Left cardiac atrium (tissue), 4 donors: ENCODE measurements at regions not wholly inside any gene's neighbourhood (a gene's known extent, or its start where the extent isn't known, plus 50 kb on each side); places are given as distances from the start of the nearest gene placed in this dataset.
A peak's percentile ranks its signal among the peaks of the same experiment; 100 is the strongest.
"Not testable (repeated sequence)": the region's sequence is repeated elsewhere in the genome, so short reads cannot be mapped to it uniquely, and the experiment has no call there.

ENCODE experiments used
- ATAC-seq, 2 donors: fragments of 200-7000 bp; cut with Tn5 transposase; one replicate each; pipeline ENCODE4 v1.9.1; 2020; ENCODE audit warnings: mild to moderate bottlenecking in 2 of 2, moderate library complexity in 2 of 2
- DNase-seq: peaks from one replicate; pipeline ENCODE4 v3.0.0-alpha.2; 2020
- intact Hi-C, 2 donors: fragments of 100-400 bp; cut with DNase I; formaldehyde crosslinking; loops; one replicate each; pipeline versions ENCODE4 v1.14.1 to v1.15.1; 2022 to 2023
- donor health status: DM: no; HTN: yes; CAD: no.
- donor health status: DM: no; HTN: yes; CAD: no; lungs with severe emphysema.
- donor health status: DM: yes; HTN: yes; CAD: no.
- donor health status: Dilated cardiomyopathy.

GRCh38 chr4:28254003-28254402, 1393.4 kb downstream of the STIM2 start:
- DNase-seq (no peak), ATAC-seq (no peak)
- intact Hi-C loops, result no loop called here

DNA sequence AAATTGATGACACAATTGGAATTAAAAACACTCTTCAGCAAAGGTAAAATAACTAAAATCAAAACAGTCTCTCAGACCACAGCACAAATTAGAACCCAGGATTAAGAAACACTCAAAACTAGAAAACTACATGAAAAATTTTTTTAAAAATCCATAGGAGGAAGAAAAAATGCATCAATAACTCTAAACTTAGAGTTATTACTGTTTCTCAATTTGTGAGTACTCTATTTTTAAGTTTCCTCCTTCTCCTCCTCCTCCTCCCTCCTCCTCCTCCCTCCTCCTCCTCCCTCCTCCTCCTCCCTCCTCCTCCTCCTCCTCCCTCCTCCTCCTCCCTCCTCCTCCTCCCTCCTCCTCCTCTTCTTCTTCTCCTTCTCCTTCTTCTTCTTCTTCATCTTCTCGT, 1395.7 kb downstream of the STIM2 start:
- ATAC-seq, result no peak
- intact Hi-C loops, result no loop called here

DNA sequence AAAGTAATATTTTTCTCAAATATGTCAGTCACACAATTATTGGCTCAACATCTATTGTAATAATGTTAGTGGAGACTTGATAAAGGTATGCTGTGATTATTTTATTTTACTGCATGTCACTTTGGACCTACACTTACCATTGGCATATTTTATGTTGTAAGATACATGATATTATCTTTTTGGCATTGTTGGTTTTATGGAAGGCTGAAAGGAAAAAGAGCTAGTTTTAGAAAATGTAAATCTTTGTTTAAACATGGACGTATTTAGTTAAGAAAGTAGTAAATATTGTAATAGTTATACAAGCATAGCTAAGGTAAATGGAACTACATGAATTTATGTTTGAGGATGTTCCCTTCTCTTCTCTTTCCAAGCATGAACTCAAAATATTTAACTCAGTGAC, 1399.3 kb downstream of the STIM2 start:
- DNase-seq (no peak), ATAC-seq (no peak)
- intact Hi-C loops, result no loop called here

More for the DNA sequence above, 1395.7 kb downstream of the STIM2 start:
- no peak for DNase-seq

DNA sequence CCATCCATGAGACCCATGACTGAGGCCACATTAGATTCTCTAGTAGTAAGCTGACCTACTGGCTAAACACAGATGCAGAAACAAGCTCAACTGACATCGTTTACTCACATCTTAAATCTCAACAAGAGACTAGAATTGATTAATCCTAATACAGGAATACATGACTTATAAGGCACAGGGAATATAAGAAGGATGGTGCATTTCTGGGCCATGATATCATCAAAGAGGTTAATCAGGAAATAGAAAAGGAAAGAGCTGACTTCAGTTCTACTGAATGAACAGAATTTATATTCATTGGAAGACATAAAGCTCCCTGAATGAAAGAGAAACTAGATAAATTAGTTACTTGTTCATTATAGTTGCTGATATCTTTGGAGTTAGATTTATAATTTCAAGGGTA, 1406.5 kb downstream of the STIM2 start:
- ATAC-seq (no peak), DNase-seq (no peak)
- intact Hi-C loops, result no loop called here

DNA sequence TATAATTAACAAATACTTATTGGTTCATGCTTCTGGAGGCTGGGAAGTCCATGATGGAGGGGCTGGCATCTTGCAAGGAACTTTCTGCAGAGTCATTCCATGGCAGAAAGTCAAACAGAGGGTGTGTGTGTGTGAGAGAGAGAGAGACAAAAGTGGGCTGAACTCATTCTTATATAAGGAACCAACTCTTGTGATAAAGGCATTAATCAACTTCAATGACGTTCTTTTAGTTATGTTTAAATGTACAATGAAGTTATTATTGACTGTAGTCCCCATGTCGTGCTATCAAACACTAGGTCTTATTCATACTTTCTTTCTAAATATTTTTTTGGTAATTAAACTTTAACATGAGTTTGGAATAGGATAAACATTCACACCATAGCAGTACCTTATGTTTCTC, 1408.8 kb downstream of the STIM2 start:
- intact Hi-C loops, result no loop called here
- no peak for DNase-seq
- ATAC-seq, result no peak

GRCh38 chr4:28277931-28278330, 1417.3 kb downstream of the STIM2 start:
- DNase-seq (no peak), ATAC-seq (no peak)
- intact Hi-C loops, result no loop called here

- intact Hi-C loops, result no loop called here
- DNase-seq (no peak), ATAC-seq (no peak)
These were observed 1418.0 kb downstream of the STIM2 start for GRCh38 chr4:28278676-28279075.

- no peak for ATAC-seq
- DNase-seq, result no peak
- intact Hi-C loops, result no loop called here
These were observed 1418.6 kb downstream of the STIM2 start for GRCh38 chr4:28279249-28279648.

DNA sequence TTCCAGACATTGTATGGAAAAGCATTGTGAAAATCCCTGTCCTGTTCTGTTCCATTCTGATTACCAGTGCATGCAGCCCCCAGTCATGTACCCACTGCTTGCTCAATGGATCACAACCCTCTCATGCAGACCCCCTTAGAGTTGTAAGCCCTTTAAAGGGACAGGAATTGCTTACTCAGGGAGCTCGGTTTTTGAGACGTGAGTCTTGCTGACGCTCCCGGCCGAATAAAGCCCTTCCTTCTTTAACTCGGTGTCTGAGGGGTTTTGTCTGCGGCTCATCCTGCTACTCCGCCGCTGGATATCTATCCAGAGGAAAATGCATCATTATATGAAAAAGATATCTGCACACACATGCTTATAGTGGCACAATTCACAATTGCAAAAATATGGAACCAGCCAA, 1425.6 kb downstream of the STIM2 start:
- ATAC-seq, intact Hi-C loops: not testable (repeated sequence)

GRCh38 chr4:28287831-28288233, 1427.2 kb downstream of the STIM2 start:
- DNase-seq (peak; percentile 27), ATAC-seq (peak; percentile 34 to 98)
- intact Hi-C loops, result no loop called here

More for the DNA sequence above, 1425.6 kb downstream of the STIM2 start:
- DNase-seq, result not testable (repeated sequence)

DNA sequence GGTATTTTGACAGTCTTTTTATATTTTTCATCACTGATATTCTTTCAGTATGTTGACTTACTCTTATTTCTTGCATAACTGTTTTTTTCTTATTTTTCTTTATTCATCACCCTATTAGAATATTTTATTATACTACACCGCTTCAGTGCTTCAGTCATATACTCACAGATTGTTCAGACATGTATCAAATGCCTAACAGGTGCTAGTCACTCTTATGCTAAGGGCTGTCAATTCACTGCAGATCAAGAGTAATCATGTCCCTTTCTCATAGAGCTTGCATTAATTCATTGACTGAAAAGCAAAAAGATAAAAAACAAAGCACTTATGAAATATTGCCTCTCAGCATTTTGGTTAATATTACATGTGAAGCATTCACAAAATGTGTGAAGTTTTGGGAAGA, 1435.6 kb downstream of the STIM2 start:
- intact Hi-C loops, result no loop called here
- ATAC-seq, result no peak
- DNase-seq, result no peak

DNA sequence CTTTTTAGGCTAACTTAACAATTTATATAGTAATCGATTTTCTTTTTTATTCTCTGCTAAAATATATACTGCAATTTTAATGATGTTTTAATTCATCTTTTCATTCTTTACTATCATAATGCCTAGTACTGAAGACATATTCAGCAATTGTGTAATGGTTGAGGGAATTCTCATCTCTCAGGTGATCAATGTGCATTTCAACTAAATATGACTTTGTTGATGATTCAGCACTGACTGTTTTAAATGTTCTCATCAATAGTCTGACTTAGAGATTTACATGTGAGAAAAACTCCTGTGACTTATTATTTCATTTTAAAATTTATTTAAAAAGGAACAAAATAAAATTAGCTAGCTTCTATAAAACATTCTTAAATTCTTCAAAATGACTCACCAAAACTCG, 1450.3 kb downstream of the STIM2 start:
- intact Hi-C loops, result no loop called here

GRCh38 chr4:28312497-28312896, 1451.9 kb downstream of the STIM2 start:
- intact Hi-C loops, ATAC-seq: not testable (repeated sequence)

More for the DNA sequence above, 1450.3 kb downstream of the STIM2 start:
- ATAC-seq, result no peak
- DNase-seq, result no peak

GRCh38 chr4:28313729-28314713, 1453.4 kb downstream of the STIM2 start:
- intact Hi-C loops, result no loop called here
- no peak for DNase-seq
- ATAC-seq, result no peak

More at GRCh38 chr4:28312497-28312896, 1451.9 kb downstream of the STIM2 start:
- DNase-seq, result not testable (repeated sequence)

DNA sequence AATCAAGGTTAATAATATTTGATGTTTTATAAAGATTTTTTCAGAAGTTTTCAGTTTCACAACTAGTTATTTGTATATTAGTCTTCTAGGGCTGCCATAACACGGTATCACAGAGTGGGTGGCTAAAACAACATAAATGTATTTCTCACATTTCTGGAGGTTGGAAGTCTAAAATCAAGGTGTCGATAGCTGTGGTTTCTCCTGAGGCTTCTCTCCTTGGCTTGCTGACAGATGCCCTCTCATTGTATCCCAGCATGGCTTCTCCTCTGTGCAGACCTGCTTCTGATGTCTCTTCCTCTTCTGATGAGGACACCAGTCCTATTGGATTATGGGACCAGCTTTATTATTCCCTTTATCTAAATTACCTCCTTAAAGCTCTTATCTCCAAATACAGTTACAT, 1456.6 kb downstream of the STIM2 start:
- ATAC-seq, result no peak
- no peak for DNase-seq
- intact Hi-C loops, result no loop called here

- ATAC-seq (no peak), DNase-seq (no peak)
- intact Hi-C loops, result no loop called here
These were observed 1473.6 kb downstream of the STIM2 start for GRCh38 chr4:28334249-28334648.

GRCh38 chr4:28341784-28342183, 1481.1 kb downstream of the STIM2 start:
- ATAC-seq (no peak), DNase-seq (no peak)
- intact Hi-C loops, result no loop called here

DNA sequence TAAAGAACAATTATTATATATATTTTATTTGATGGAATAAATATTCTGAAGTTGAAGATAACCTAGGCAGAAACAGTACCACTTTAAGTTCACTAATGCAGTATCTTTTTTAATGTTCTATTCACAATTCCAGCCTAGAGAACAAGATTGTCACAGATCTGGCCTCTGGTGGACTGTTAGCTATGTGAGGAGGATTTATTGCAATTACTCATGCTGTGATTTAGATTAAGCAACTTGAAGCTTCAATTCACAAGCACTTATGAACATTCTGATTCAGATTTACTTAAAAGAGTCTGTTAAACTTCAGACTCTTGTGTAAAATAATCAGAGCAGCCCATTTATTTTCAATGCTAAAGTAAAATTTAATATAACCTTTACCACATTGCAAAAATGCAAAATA, 1489.8 kb downstream of the STIM2 start:
- intact Hi-C loops, result no loop called here
- DNase-seq (no peak), ATAC-seq (no peak)

DNA sequence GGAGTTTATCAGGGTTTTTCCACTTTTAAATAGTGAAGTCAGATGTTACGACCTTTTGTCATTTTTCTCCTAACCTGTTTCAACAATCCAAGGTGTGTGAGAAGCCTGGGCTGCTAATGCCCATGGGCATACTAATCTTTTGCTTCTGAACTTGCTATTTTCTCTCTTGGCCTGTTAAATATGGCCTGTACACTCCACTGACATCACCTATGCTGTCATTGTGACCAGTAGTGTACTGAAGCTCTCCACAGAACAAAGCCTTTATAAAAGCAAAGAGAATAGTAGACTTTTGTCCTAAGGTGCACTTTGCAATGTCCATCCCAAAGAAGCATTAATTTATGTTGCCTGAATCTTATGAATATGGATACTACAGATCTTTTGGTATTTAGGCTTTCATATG, 1490.5 kb downstream of the STIM2 start:
- ATAC-seq (no peak), DNase-seq (no peak)
- intact Hi-C loops, result no loop called here

- intact Hi-C loops, result no loop called here
- DNase-seq, result no peak
- ATAC-seq, result no peak
These were observed 1491.2 kb downstream of the STIM2 start for GRCh38 chr4:28351826-28352225.
